Suprapubic skin (tissue), 4 donors: ENCODE measurements at regions not wholly inside any gene's neighbourhood (a gene's known extent, or its start where the extent isn't known, plus 50 kb on each side); places are given as distances from the start of the nearest gene placed in this dataset.

Experiments used
- DNase-seq, 2 donors: peaks; one replicate each; pipeline ENCODE4 v3.0.0-alpha.2; 2019; ENCODE audit warnings: low spot score in 2 of 2
- H3K27ac ChIP-seq: fragments of 200-600 bp; sonication (generic); one replicate; pipeline ENCODE4 v1.5.1; 2019
- H3K27me3 ChIP-seq: fragments of 200-600 bp; sonication (generic); one replicate; pipeline ENCODE4 v1.5.1; 2019
- H3K36me3 ChIP-seq: fragments of 200-600 bp; sonication (generic); one replicate; pipeline ENCODE4 v1.5.1; 2019
- H3K4me1 ChIP-seq: fragments of 200-600 bp; sonication (generic); one replicate; pipeline ENCODE4 v1.5.1; 2019
- H3K4me3 ChIP-seq: fragments of 200-600 bp; sonication (generic); one replicate; pipeline ENCODE4 v1.5.1; 2019; ENCODE audit warnings: mild to moderate bottlenecking
- H3K9me3 ChIP-seq: fragments of 200-600 bp; sonication (generic); one replicate; pipeline ENCODE4 v1.5.1; 2019
- EP300 ChIP-seq: sonication (generic); formaldehyde crosslinking; IDR thresholded peaks from one replicate; pipeline ENCODE4 v1.6.1; 2017; ENCODE audit warnings: antibody characterized with exemption
- POLR2A ChIP-seq, 2 donors: fragments of 450-650 bp; IDR thresholded peaks; one replicate each; pipeline ENCODE4 v1.6.1; 2017; ENCODE audit warnings: antibody characterized with exemption in 2 of 2, mild to moderate bottlenecking in 2 of 2, moderate library complexity in 2 of 2
- POLR2AphosphoS5 ChIP-seq, 3 donors: sonication (generic); formaldehyde crosslinking; IDR thresholded peaks; one replicate each; pipeline ENCODE4 v1.6.1; 2017; ENCODE audit warnings: antibody characterized with exemption in 3 of 3
- WGBS: methylation state at CpG from one replicate; pipeline ENCODE4 v1.1.5; 2018; 5-methylcytosine and 5-hydroxymethylcytosine counted together
- TF ChIP-seq, protein P1 (sequence below), 2 donors: fragments of 200-600 bp in 1 of 2; fragments of 450-650 bp in 1 of 2; sonication (generic) in 1 of 2; IDR thresholded peaks; one replicate each; pipeline ENCODE4 v1.5.1; 2016 to 2019; ENCODE audit warnings: antibody characterized with exemption in 2 of 2, mild to moderate bottlenecking in 1 of 2, moderate library complexity in 1 of 2

DNA sequence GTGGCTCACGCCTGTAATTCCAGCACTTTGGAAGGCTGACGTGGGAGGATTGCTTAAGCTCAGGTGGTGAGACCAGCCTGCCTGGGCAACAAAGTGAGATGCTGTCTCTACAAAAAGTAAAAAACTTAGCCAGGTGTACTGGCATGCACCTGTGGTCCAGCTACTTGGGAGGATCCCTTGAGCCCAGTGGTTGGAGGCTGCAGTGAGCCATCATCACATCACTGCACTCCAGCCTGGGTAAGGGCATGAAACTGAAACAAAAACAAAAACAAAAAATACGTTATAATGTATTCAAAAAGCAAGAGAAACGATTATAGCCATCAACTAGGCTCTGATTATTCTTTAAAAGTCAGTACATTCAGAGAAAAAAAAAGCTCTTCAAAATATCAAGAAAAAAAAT is 62.5 kb downstream of the TCF20 start:
- Histone ChIP-seq H3K27me3 (no peaks in the 10 kb centered on the region), H3K4me3 (no peak overlapping the region), H3K9me3 (no peaks in the 10 kb centered on the region), H3K36me3 (peaks cover 34% of the 10 kb centered on the region), H3K4me1 (no peaks in the 10 kb centered on the region), H3K27ac (no peak overlapping the region)
- DNase-seq, result no peak
- TF ChIP-seq POLR2A (IDR thresholded peaks at IDR 0.05), result no peak
- TF ChIP-seq EP300, result no peak
- TF ChIP-seq, protein P1, sequence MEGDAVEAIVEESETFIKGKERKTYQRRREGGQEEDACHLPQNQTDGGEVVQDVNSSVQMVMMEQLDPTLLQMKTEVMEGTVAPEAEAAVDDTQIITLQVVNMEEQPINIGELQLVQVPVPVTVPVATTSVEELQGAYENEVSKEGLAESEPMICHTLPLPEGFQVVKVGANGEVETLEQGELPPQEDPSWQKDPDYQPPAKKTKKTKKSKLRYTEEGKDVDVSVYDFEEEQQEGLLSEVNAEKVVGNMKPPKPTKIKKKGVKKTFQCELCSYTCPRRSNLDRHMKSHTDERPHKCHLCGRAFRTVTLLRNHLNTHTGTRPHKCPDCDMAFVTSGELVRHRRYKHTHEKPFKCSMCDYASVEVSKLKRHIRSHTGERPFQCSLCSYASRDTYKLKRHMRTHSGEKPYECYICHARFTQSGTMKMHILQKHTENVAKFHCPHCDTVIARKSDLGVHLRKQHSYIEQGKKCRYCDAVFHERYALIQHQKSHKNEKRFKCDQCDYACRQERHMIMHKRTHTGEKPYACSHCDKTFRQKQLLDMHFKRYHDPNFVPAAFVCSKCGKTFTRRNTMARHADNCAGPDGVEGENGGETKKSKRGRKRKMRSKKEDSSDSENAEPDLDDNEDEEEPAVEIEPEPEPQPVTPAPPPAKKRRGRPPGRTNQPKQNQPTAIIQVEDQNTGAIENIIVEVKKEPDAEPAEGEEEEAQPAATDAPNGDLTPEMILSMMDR (IDR thresholded peaks at IDR 0.05), result no peak
- no peak for TF ChIP-seq POLR2AphosphoS5 (IDR thresholded peaks at IDR 0.05)
- 71% methylated on average over 4 of the region's 4 CpGs for WGBS

DNA sequence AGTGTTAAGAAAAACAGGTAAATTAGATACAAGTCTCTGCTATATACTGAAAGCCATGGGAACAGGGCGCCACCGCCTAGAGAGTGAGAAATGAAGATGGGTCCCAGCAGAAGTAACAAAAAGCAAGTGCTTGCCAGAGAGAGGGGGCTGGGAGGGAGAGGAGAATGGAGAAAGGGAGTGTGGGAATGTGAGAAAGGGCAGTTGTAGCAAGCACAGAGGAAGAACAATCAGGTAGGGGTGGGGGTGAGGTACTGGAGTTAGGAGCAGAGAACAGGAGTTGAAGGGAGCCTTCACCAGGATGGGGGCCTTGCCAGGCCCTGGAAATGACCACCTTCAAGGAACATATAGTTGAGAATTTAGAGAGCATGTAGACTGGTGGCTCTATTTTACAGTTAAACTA is 66.8 kb downstream of the TCF20 start:
- Histone ChIP-seq H3K27me3 (no peaks in the 10 kb centered on the region), H3K4me3 (no peak overlapping the region), H3K36me3 (peaks cover 4% of the 10 kb centered on the region), H3K27ac (no peak overlapping the region), H3K9me3 (no peaks in the 10 kb centered on the region), H3K4me1 (no peaks in the 10 kb centered on the region)
- TF ChIP-seq EP300 (no peak), POLR2AphosphoS5 (IDR thresholded peaks at IDR 0.05) (no peak), POLR2A (IDR thresholded peaks at IDR 0.05) (no peak)
- TF ChIP-seq, protein P1 (IDR thresholded peaks at IDR 0.05), result no peak
- 95% methylated on average over 2 of the region's 2 CpGs for WGBS
- DNase-seq, result no peak

DNA sequence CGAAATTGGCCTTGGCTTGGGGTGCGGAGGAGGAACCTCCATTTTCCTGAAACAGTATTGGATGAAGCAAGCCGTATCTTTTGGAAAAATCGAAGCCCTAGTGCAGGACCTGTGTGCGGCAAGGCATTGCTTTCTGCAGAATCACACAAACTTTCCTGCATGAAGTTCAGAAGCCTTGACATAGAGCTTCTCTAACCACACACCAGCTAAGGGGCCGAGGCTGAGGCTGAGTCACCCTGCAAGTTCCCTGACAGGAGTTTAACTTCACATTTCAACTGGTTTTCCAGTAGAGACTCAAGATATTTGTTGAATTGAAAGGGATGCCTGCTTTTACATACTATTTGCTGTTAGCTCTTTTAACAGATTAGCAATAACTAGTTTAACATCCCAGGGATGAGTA is 67.8 kb downstream of the TCF20 start:
- WGBS, result 96% methylated on average over 6 of the region's 6 CpGs
- TF ChIP-seq, protein P1 (IDR thresholded peaks at IDR 0.05), result no peak
- TF ChIP-seq POLR2AphosphoS5 (IDR thresholded peaks at IDR 0.05) (no peak), EP300 (no peak), POLR2A (IDR thresholded peaks at IDR 0.05) (no peak)

DNA sequence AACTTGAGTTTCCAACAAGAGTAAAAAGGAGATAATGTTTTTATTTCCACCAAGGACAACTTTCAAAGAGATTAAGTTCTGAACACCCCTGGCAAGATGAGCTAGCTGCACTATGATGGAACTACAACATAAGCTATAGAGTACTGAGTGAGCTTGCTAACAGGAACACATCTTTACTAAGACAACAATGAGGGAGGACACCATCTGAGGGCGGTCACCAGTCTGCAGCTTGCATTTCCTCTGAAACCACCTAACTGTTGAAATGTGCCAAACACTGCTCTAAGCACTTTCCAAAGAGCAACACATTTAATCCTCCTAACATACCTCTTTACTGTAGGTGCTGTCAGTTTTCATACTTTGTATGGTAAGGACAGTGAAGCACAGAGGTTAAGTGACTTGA is 68.4 kb downstream of the TCF20 start:
- Histone ChIP-seq H3K4me3 (no peak overlapping the region), H3K36me3 (peaks cover 4% of the 10 kb centered on the region), H3K27me3 (no peaks in the 10 kb centered on the region), H3K4me1 (no peaks in the 10 kb centered on the region), H3K27ac (no peak overlapping the region), H3K9me3 (no peaks in the 10 kb centered on the region)
- TF ChIP-seq POLR2A (IDR thresholded peaks at IDR 0.05) (no peak), EP300 (no peak), POLR2AphosphoS5 (IDR thresholded peaks at IDR 0.05) (no peak)
- TF ChIP-seq, protein P1 (IDR thresholded peaks at IDR 0.05), result no peak
- WGBS, result 86% methylated on average over 1 of the region's 1 CpG
- no peak for DNase-seq

More for the DNA sequence above, 67.8 kb downstream of the TCF20 start:
- no peak for DNase-seq
- Histone ChIP-seq H3K4me3 (no peak overlapping the region), H3K27ac (no peak overlapping the region), H3K36me3 (peaks cover 4% of the 10 kb centered on the region), H3K27me3 (no peaks in the 10 kb centered on the region), H3K9me3 (no peaks in the 10 kb centered on the region), H3K4me1 (no peaks in the 10 kb centered on the region)

DNA sequence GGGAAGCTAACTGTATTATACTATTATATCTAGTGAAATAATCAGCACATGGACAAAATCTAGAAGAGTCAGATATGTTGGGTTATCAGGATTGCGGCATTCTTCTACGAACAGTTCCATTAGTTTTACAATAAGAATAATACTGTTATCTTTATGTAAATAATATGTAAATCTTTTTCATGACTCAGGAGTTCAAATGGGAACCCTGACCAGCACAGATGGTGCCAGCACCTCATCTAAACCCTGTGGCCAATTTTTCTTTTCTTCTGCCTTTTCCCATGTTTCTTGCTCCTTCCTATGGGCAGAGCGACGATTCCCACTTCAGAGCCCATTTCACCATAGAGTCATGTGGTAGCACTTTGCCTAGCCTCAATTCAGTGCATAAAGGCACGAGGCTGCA is 68.4 kb upstream of the CYP2D6 start:
- no peak for DNase-seq
- Histone ChIP-seq H3K4me1 (peaks cover 4% of the 10 kb centered on the region), H3K9me3 (no peaks in the 10 kb centered on the region), H3K27ac (no peak overlapping the region), H3K36me3 (peaks cover 4% of the 10 kb centered on the region), H3K27me3 (no peaks in the 10 kb centered on the region), H3K4me3 (no peak overlapping the region)
- 92% methylated on average over 5 of the region's 5 CpGs for WGBS
- TF ChIP-seq EP300 (no peak), POLR2AphosphoS5 (IDR thresholded peaks at IDR 0.05) (no peak), POLR2A (IDR thresholded peaks at IDR 0.05) (no peak)
- TF ChIP-seq, protein P1 (IDR thresholded peaks at IDR 0.05), result no peak
